Activated CD8-positive, alpha-beta T cell treated with anti-CD3 and anti-CD28 coated beads, Interleukin-2, amount 10 ng/mL, durations not matched to agents 7 days and 5 days (primary cell): ENCODE measurements at regions not wholly inside any gene's neighbourhood (a gene's known extent, or its start where the extent isn't known, plus 50 kb on each side); places are given as distances from the start of the nearest gene placed in this dataset.

ENCODE experiments used
- ATAC-seq: fragments of 150-1000 bp; cut with Tn5 transposase; one replicate; pipeline ENCODE4 v1.10.0; 2021; ENCODE audit warnings: moderate library complexity
- CTCF ChIA-PET: fragments of 350-600 bp; sonication (Branson Sonifier 250); formaldehyde crosslinking; loops from one replicate; lab custom pipeline; 2021; ENCODE audit warnings: antibody characterized with exemption; lab: Charles Lee
- POLR2A ChIA-PET: fragments of 350-600 bp; sonication (Branson Sonifier 250); formaldehyde crosslinking; loops from one replicate; lab custom pipeline; 2021; ENCODE audit warnings: antibody characterized with exemption; lab: Charles Lee
- DNase-seq: peaks from one replicate; pipeline ENCODE4 v3.0.0-alpha.2; 2020
- H3K27ac Mint-ChIP-seq: one replicate; pipeline ENCODE4 v1.8.0; 2021; ENCODE audit warnings: mild to moderate bottlenecking, mixed read lengths
- H3K27me3 Mint-ChIP-seq: one replicate; pipeline ENCODE4 v1.8.0; 2021; ENCODE audit warnings: low read depth, mixed read lengths
- H3K36me3 Mint-ChIP-seq: one replicate; pipeline ENCODE4 v1.8.0; 2021; ENCODE audit warnings: low read depth, mixed read lengths
- H3K4me1 Mint-ChIP-seq: one replicate; pipeline ENCODE4 v1.8.0; 2021; ENCODE audit warnings: low read depth, mixed read lengths
- H3K4me3 Mint-ChIP-seq: one replicate; pipeline ENCODE4 v1.8.0; 2021; ENCODE audit warnings: mild to moderate bottlenecking, mixed read lengths
- H3K9me3 Mint-ChIP-seq: one replicate; pipeline ENCODE4 v1.8.0; 2022; ENCODE audit warnings: mixed read lengths; ENCODE audit not compliant: insufficient read depth

GRCh38 chr1:238980053-238980452, 406.3 kb upstream of the CHRM3 start:
- H3K36me3 Mint-ChIP-seq, result no peaks in the 10 kb centered on the region
- H3K4me1 Mint-ChIP-seq, result no peaks in the 10 kb centered on the region
- H3K9me3 Mint-ChIP-seq, result no peaks in the 10 kb centered on the region
- DNase-seq, result no peak
- POLR2A ChIA-PET, result no interaction called here
- H3K27me3 Mint-ChIP-seq, result no peaks in the 10 kb centered on the region
- no peak for ATAC-seq
- no peak overlapping the region for H3K4me3 Mint-ChIP-seq
- H3K27ac Mint-ChIP-seq, result no peak overlapping the region
- CTCF ChIA-PET, result no interaction called here

GRCh38 chr1:238964631-238965030, 421.7 kb upstream of the CHRM3 start:
- Mint-ChIP-seq H3K27ac (no peak overlapping the region), H3K4me1 (no peaks in the 10 kb centered on the region), H3K9me3 (peaks cover 13% of the 10 kb centered on the region), H3K36me3 (no peaks in the 10 kb centered on the region), H3K4me3 (no peak overlapping the region), H3K27me3 (no peaks in the 10 kb centered on the region)
- ATAC-seq (no peak), DNase-seq (no peak)
- ChIA-PET CTCF (no interaction called here), POLR2A (no interaction called here)

- ChIA-PET CTCF (no interaction called here), POLR2A (no interaction called here)
- Mint-ChIP-seq H3K4me1 (no peaks in the 10 kb centered on the region), H3K9me3 (peaks cover 14% of the 10 kb centered on the region), H3K27me3 (no peaks in the 10 kb centered on the region), H3K4me3 (no peak overlapping the region), H3K36me3 (no peaks in the 10 kb centered on the region), H3K27ac (no peak overlapping the region)
- DNase-seq (no peak), ATAC-seq (no peak)
These were observed 423.4 kb upstream of the CHRM3 start for GRCh38 chr1:238962941-238963340.

GRCh38 chr1:238961790-238962189, 424.6 kb upstream of the CHRM3 start:
- Mint-ChIP-seq H3K4me1 (no peaks in the 10 kb centered on the region), H3K9me3 (peaks cover 14% of the 10 kb centered on the region), H3K36me3 (no peaks in the 10 kb centered on the region), H3K4me3 (no peak overlapping the region), H3K27ac (no peak overlapping the region), H3K27me3 (no peaks in the 10 kb centered on the region)
- ChIA-PET POLR2A (no interaction called here), CTCF (no interaction called here)
- ATAC-seq (no peak), DNase-seq (no peak)

GRCh38 chr1:238960071-238960470, 426.3 kb upstream of the CHRM3 start:
- no peak for ATAC-seq
- H3K4me1 Mint-ChIP-seq, result no peaks in the 10 kb centered on the region
- CTCF ChIA-PET, result no interaction called here

GRCh38 chr1:238955934-238956333, 430.4 kb upstream of the CHRM3 start:
- ChIA-PET POLR2A (no interaction called here), CTCF (no interaction called here)
- Mint-ChIP-seq H3K27me3 (no peaks in the 10 kb centered on the region), H3K27ac (no peak overlapping the region), H3K4me3 (no peak overlapping the region), H3K36me3 (no peaks in the 10 kb centered on the region), H3K9me3 (peaks cover 7% of the 10 kb centered on the region), H3K4me1 (no peaks in the 10 kb centered on the region)
- no peak for ATAC-seq
- no peak for DNase-seq

More at GRCh38 chr1:238960071-238960470, 426.3 kb upstream of the CHRM3 start:
- Mint-ChIP-seq H3K27ac (no peak overlapping the region), H3K9me3 (peaks cover 14% of the 10 kb centered on the region), H3K36me3 (no peaks in the 10 kb centered on the region), H3K27me3 (no peaks in the 10 kb centered on the region), H3K4me3 (no peak overlapping the region)
- POLR2A ChIA-PET, result interaction anchor here (0.5 kb wide), 1 partner anchor 974 kb away, joined by 3 read pairs; no protein-coding TSS in a partner anchor
- no peak for DNase-seq

- POLR2A ChIA-PET, result no interaction called here
- no peak overlapping the region for H3K27ac Mint-ChIP-seq
- no peak overlapping the region for H3K4me3 Mint-ChIP-seq
- peaks cover 3% of the 10 kb centered on the region for H3K9me3 Mint-ChIP-seq
- no peak for DNase-seq
- H3K4me1 Mint-ChIP-seq, result no peaks in the 10 kb centered on the region
- CTCF ChIA-PET, result no interaction called here
- no peaks in the 10 kb centered on the region for H3K27me3 Mint-ChIP-seq
- H3K36me3 Mint-ChIP-seq, result no peaks in the 10 kb centered on the region
- no peak for ATAC-seq
These were observed 431.5 kb upstream of the CHRM3 start for GRCh38 chr1:238954865-238955264.

GRCh38 chr1:238953448-238954010, 432.8 kb upstream of the CHRM3 start:
- ChIA-PET POLR2A (no interaction called here), CTCF (interaction anchor here (0.7 kb wide), 1 partner anchor 104 kb away, joined by 3 read pairs; no protein-coding TSS in a partner anchor)
- no peak for DNase-seq
- Mint-ChIP-seq H3K36me3 (no peaks in the 10 kb centered on the region), H3K27me3 (no peaks in the 10 kb centered on the region), H3K9me3 (no peaks in the 10 kb centered on the region), H3K4me3 (no peak overlapping the region), H3K4me1 (no peaks in the 10 kb centered on the region), H3K27ac (no peak overlapping the region)
- no peak for ATAC-seq

GRCh38 chr1:238951809-238952208, 434.6 kb upstream of the CHRM3 start:
- ChIA-PET CTCF (no interaction called here), POLR2A (no interaction called here)
- Mint-ChIP-seq H3K4me1 (no peaks in the 10 kb centered on the region), H3K36me3 (no peaks in the 10 kb centered on the region), H3K4me3 (no peak overlapping the region), H3K9me3 (no peaks in the 10 kb centered on the region), H3K27me3 (no peaks in the 10 kb centered on the region), H3K27ac (no peak overlapping the region)
- DNase-seq (no peak), ATAC-seq (no peak)

- H3K9me3 Mint-ChIP-seq, result no peaks in the 10 kb centered on the region
- no peak overlapping the region for H3K27ac Mint-ChIP-seq
- no peak overlapping the region for H3K4me3 Mint-ChIP-seq
- no peaks in the 10 kb centered on the region for H3K36me3 Mint-ChIP-seq
- ChIA-PET CTCF (no interaction called here), POLR2A (no interaction called here)
- DNase-seq (no peak), ATAC-seq (no peak)
- H3K4me1 Mint-ChIP-seq, result no peaks in the 10 kb centered on the region
- no peaks in the 10 kb centered on the region for H3K27me3 Mint-ChIP-seq
These were observed 435.6 kb upstream of the CHRM3 start for GRCh38 chr1:238950784-238951183.

GRCh38 chr1:238950017-238950416, 436.4 kb upstream of the CHRM3 start:
- ATAC-seq, result no peak
- ChIA-PET CTCF (no interaction called here), POLR2A (no interaction called here)
- H3K9me3 Mint-ChIP-seq, result no peaks in the 10 kb centered on the region
- H3K4me1 Mint-ChIP-seq, result no peaks in the 10 kb centered on the region
- no peak overlapping the region for H3K4me3 Mint-ChIP-seq
- H3K27me3 Mint-ChIP-seq, result no peaks in the 10 kb centered on the region
- no peaks in the 10 kb centered on the region for H3K36me3 Mint-ChIP-seq
- H3K27ac Mint-ChIP-seq, result no peak overlapping the region
- no peak for DNase-seq

- CTCF ChIA-PET, result no interaction called here
These were observed 442.3 kb upstream of the CHRM3 start for GRCh38 chr1:238944028-238944427.

GRCh38 chr1:238927899-238928298, 458.5 kb upstream of the CHRM3 start:
- ATAC-seq, result no peak
- Mint-ChIP-seq H3K4me1 (no peaks in the 10 kb centered on the region), H3K4me3 (no peak overlapping the region), H3K27ac (no peak overlapping the region), H3K36me3 (no peaks in the 10 kb centered on the region), H3K27me3 (no peaks in the 10 kb centered on the region), H3K9me3 (peaks cover 8% of the 10 kb centered on the region)
- POLR2A ChIA-PET, result no interaction called here
- no peak for DNase-seq
- CTCF ChIA-PET, result no interaction called here

More at GRCh38 chr1:238944028-238944427, 442.3 kb upstream of the CHRM3 start:
- H3K9me3 Mint-ChIP-seq, result no peaks in the 10 kb centered on the region
- H3K27me3 Mint-ChIP-seq, result no peaks in the 10 kb centered on the region
- no peak overlapping the region for H3K4me3 Mint-ChIP-seq
- H3K27ac Mint-ChIP-seq, result no peak overlapping the region
- ATAC-seq (no peak), DNase-seq (no peak)
- POLR2A ChIA-PET, result no interaction called here
- H3K4me1 Mint-ChIP-seq, result no peaks in the 10 kb centered on the region
- no peaks in the 10 kb centered on the region for H3K36me3 Mint-ChIP-seq
